ENCODE measurements at regions not wholly inside any gene's neighbourhood (a gene's known extent, or its start where the extent isn't known, plus 50 kb on each side); places are given as distances from the start of the nearest gene placed in this dataset.

- TF ChIP-seq CTCF (IDR thresholded peaks at IDR 0.05; ENCODE audit: poor library complexity, severe bottlenecking) (no peak), MXI1 (conservative IDR thresholded peaks at IDR 0.05; ENCODE audit: poor library complexity, severe bottlenecking) (no peak), SMC3 (conservative IDR thresholded peaks at IDR 0.05; ENCODE audit: poor library complexity) (no peak), TAF1 (IDR thresholded peaks at IDR 0.05; ENCODE audit: low read depth) (no peak), RAD21 (conservative IDR thresholded peaks at IDR 0.05) (no peak), EP300 (conservative IDR thresholded peaks at IDR 0.05; ENCODE audit: poor library complexity, severe bottlenecking) (no peak), REST (IDR thresholded peaks at IDR 0.05; ENCODE audit: borderline replicate concordance) (no peak), EZH2 (IDR thresholded peaks at IDR 0.05; ENCODE audit: borderline replicate concordance, insufficient read depth, low read length, poor library complexity, severe bottlenecking) (no peak), POLR2AphosphoS5 (IDR thresholded peaks at IDR 0.05) (no peak)
- no peak overlapping the region for H3K27ac ChIP-seq (ENCODE audit: low read length)
Measured at GRCh38 chr1:5718831-5719632, 273.2 kb downstream of the NPHP4 start.

GRCh38 chr1:5717031-5717682, 275.1 kb downstream of the NPHP4 start:
- Histone ChIP-seq H2AFZ (ENCODE audit: low read depth, low read length) (no peak overlapping the region), H3K9ac (ENCODE audit: low read length) (no peak overlapping the region), H3K36me3 (ENCODE audit: insufficient read depth, low read length) (no peaks in the 10 kb centered on the region), H3K79me2 (replicated peaks; ENCODE audit: insufficient read depth, low read length) (no peaks in the 10 kb centered on the region), H3K27me3 (ENCODE audit: insufficient read depth, low read depth, low read length) (no peaks in the 10 kb centered on the region), H3K9me2 (ENCODE audit: insufficient read depth, low read length) (no peaks in the 10 kb centered on the region), H3K4me3 (ENCODE audit: low read length) (no peak overlapping the region), H3K27ac (ENCODE audit: low read length) (no peak overlapping the region), H3F3A (ENCODE audit: insufficient read depth, low read length, poor library complexity, severe bottlenecking) (no peaks in the 10 kb centered on the region), H3K9me3 (ENCODE audit: low read length) (peaks cover 10% of the 10 kb centered on the region), H4K20me1 (ENCODE audit: insufficient read depth) (no peaks in the 10 kb centered on the region), H3K4me2 (ENCODE audit: low read length) (no peak overlapping the region)
- TF ChIP-seq REST (IDR thresholded peaks at IDR 0.05; ENCODE audit: borderline replicate concordance) (no peak), EZH2 (IDR thresholded peaks at IDR 0.05; ENCODE audit: borderline replicate concordance, insufficient read depth, low read length, poor library complexity, severe bottlenecking) (no peak), POLR2AphosphoS5 (IDR thresholded peaks at IDR 0.05) (no peak), TAF1 (IDR thresholded peaks at IDR 0.05; ENCODE audit: low read depth) (no peak), EP300 (conservative IDR thresholded peaks at IDR 0.05; ENCODE audit: poor library complexity, severe bottlenecking) (no peak), SMC3 (conservative IDR thresholded peaks at IDR 0.05; ENCODE audit: poor library complexity) (no peak), RAD21 (conservative IDR thresholded peaks at IDR 0.05) (no peak), CTCF (IDR thresholded peaks at IDR 0.05; ENCODE audit: poor library complexity, severe bottlenecking) (no peak), MXI1 (conservative IDR thresholded peaks at IDR 0.05; ENCODE audit: poor library complexity, severe bottlenecking) (no peak)

More at GRCh38 chr1:5718831-5719632, 273.2 kb downstream of the NPHP4 start:
- Histone ChIP-seq H3K9ac (ENCODE audit: low read length) (no peak overlapping the region), H3K4me3 (ENCODE audit: low read length) (no peak overlapping the region), H3K79me2 (replicated peaks; ENCODE audit: insufficient read depth, low read length) (no peaks in the 10 kb centered on the region), H3K36me3 (ENCODE audit: insufficient read depth, low read length) (no peaks in the 10 kb centered on the region), H3K4me2 (ENCODE audit: low read length) (no peak overlapping the region), H3K9me3 (ENCODE audit: low read length) (peaks cover 10% of the 10 kb centered on the region), H3K27me3 (ENCODE audit: insufficient read depth, low read depth, low read length) (no peaks in the 10 kb centered on the region), H4K20me1 (ENCODE audit: insufficient read depth) (no peaks in the 10 kb centered on the region), H3F3A (ENCODE audit: insufficient read depth, low read length, poor library complexity, severe bottlenecking) (no peaks in the 10 kb centered on the region), H2AFZ (ENCODE audit: low read depth, low read length) (no peak overlapping the region), H3K9me2 (ENCODE audit: insufficient read depth, low read length) (no peaks in the 10 kb centered on the region)
